BE2C (cell line): ENCODE measurements at regions not wholly inside any gene's neighbourhood (a gene's known extent, or its start where the extent isn't known, plus 50 kb on each side); places are given as distances from the start of the nearest gene placed in this dataset.

Experiments used
- DNase-seq: peaks from one replicate; pipeline ENCODE4 v3.0.0-alpha.2; 2020
- H3K27me3 ChIP-seq: fragments of 250-450 bp; sonication (Bioruptor Pico); 2 replicates; pipeline ENCODE4 v1.5.1; 2020; ENCODE audit warnings: mild to moderate bottlenecking
- H3K36me3 ChIP-seq: fragments of 250-450 bp; sonication (Bioruptor Pico); 2 replicates; pipeline ENCODE4 v1.5.1; 2020; ENCODE audit warnings: mild to moderate bottlenecking
- H3K4me1 ChIP-seq: fragments of 250-450 bp; sonication (Bioruptor Pico); 2 replicates; pipeline ENCODE4 v1.5.1; 2020
- H3K4me3 ChIP-seq: 2 replicates; pipeline ENCODE4 v1.5.1; 2011; ENCODE audit warnings: low read depth, low read length
- H3K9me3 ChIP-seq: fragments of 250-450 bp; sonication (Bioruptor Pico); 2 replicates; pipeline ENCODE4 v1.5.1; 2020
- TF ChIP-seq, protein P1 (sequence below): IDR thresholded peaks from 2 replicates; pipeline ENCODE4 v1.5.1; 2012; ENCODE audit warnings: mild to moderate bottlenecking, low read depth, low read length

GRCh38 chr10:3016016-3016415 lies 51.3 kb upstream of the PFKP start:
- DNase-seq: no peak
- H3K4me1 ChIP-seq: no peaks in the 10 kb centered on the region
- H3K27me3 ChIP-seq: no peaks in the 10 kb centered on the region
- no peaks in the 10 kb centered on the region for H3K36me3 ChIP-seq
- TF ChIP-seq, protein P1, sequence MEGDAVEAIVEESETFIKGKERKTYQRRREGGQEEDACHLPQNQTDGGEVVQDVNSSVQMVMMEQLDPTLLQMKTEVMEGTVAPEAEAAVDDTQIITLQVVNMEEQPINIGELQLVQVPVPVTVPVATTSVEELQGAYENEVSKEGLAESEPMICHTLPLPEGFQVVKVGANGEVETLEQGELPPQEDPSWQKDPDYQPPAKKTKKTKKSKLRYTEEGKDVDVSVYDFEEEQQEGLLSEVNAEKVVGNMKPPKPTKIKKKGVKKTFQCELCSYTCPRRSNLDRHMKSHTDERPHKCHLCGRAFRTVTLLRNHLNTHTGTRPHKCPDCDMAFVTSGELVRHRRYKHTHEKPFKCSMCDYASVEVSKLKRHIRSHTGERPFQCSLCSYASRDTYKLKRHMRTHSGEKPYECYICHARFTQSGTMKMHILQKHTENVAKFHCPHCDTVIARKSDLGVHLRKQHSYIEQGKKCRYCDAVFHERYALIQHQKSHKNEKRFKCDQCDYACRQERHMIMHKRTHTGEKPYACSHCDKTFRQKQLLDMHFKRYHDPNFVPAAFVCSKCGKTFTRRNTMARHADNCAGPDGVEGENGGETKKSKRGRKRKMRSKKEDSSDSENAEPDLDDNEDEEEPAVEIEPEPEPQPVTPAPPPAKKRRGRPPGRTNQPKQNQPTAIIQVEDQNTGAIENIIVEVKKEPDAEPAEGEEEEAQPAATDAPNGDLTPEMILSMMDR: no peak
- no peaks in the 10 kb centered on the region for H3K9me3 ChIP-seq
- no peak overlapping the region for H3K4me3 ChIP-seq

DNA sequence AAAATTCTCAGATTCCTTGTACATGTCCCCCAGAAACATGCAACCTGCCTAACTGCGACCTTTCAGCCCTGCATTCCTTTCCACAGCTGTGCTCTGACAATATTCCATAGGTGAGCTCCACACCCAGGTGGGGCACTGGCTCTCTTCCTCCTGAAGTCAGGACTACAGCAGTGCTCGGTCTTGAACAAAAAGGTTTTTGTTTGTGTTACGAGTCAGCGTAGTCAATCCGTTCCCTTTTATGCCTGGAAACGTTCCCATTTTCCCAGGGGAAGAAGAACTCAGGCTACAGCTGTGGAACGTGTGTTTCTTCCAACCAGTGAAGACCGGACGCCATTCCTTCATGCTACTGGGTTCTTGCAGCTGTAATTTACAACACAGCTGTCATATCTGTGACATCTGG lies 52.4 kb upstream of the PFKP start:
- Histone ChIP-seq H3K4me1 (no peaks in the 10 kb centered on the region), H3K9me3 (no peaks in the 10 kb centered on the region), H3K4me3 (no peak overlapping the region), H3K27me3 (no peaks in the 10 kb centered on the region), H3K36me3 (no peaks in the 10 kb centered on the region)
- no peak for DNase-seq
- TF ChIP-seq, protein P1: no peak

DNA sequence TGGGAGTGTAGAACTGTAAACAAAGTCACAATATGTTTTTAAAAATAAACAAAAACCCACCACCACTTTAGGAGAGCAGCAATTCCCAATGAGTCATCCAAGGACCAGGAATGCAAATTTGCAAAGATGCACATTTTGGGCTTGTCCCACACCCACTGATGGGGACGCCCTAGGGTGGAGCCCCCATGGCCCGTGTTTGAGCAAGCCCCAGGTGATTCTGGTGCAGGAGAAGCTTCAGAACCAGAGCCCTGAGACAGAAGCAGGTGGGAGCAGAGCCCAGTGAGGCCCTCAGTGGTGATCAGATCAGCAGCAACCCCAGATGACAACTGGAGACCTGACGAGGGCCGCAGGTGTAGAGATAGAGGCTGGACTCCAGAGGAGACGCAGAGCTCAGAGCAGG lies 55.1 kb upstream of the PFKP start:
- Histone ChIP-seq H3K27me3 (no peaks in the 10 kb centered on the region), H3K4me1 (no peaks in the 10 kb centered on the region)
- TF ChIP-seq, protein P1: no peak

DNA sequence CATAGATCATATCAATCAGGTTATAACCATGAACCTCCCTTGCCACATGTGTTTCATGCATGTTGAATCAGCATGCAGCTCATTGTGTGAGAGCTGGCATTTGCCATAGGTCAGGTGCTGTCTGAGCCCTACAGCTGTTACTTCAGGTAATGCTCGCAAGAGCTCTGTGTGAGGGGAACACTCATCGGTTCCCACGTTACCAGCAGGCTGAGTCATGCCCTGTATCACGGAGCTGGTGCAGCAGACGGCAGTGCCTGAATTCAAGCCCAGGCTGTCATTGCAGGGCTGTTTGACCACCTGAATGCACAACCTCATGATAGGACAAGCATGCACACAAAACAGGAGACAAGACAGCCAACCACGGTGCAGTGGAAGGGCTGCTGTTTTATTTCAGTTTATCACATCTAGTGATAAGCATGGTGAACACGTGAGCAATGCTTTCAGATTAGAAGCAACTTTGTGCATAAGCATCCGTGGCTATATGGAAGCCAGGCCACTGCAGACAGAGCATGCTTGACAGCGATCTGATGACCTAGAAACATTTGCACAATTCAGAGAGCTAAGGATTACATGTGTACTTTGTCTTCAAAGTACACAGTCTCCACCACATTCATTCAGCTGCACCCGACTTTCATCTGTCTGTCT lies 56.4 kb upstream of the PFKP start:
- no peaks in the 10 kb centered on the region for H3K9me3 ChIP-seq
- TF ChIP-seq, protein P1: no peak
- no peaks in the 10 kb centered on the region for H3K36me3 ChIP-seq
- DNase-seq: no peak
- H3K27me3 ChIP-seq: no peaks in the 10 kb centered on the region
- H3K4me1 ChIP-seq: no peaks in the 10 kb centered on the region
- no peak overlapping the region for H3K4me3 ChIP-seq

More for the DNA sequence above, 55.1 kb upstream of the PFKP start:
- Histone ChIP-seq H3K4me3 (no peak overlapping the region), H3K36me3 (no peaks in the 10 kb centered on the region), H3K9me3 (no peaks in the 10 kb centered on the region)
- no peak for DNase-seq

DNA sequence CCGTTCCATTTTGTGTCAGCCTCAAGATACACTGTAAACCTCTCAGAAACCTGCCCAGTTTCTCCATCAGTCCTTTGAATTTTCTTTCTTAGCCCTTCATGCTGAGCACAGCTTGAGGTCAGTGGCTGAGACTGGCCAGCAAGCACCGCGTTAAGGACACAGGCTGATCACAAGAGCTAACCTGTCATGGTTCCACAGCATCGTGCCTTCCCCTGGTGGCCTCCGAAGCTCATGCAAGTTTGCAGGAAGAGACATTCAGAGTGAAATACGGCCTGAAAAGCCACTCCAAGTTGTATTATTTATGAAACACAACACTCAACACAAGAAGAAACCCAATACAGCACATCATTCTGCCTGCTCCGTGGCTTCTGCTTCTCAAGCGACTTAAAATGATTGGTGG lies 57.0 kb upstream of the PFKP start:
- Histone ChIP-seq H3K4me3 (no peak overlapping the region), H3K9me3 (no peaks in the 10 kb centered on the region), H3K27me3 (no peaks in the 10 kb centered on the region), H3K36me3 (no peaks in the 10 kb centered on the region), H3K4me1 (no peaks in the 10 kb centered on the region)
- DNase-seq: no peak
- TF ChIP-seq, protein P1: no peak

DNA sequence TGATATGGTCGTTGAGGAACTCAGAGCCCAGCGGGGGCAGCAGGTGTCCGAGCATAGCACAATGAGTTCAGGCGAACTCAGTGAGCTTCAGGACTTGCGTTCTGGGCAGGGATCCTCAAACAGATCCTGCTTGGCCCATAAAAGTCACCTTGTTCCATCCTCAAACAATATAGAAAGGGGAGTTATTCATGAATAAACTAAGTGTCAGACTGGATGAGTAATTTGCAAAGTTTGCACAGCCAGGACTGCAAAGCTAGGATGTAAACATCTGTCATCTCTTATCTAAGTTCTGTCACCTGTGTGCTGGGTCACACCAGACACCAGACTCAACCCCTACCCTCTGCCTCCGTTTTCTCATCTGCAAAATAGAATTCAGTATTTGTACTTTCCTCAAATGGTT lies 58.0 kb upstream of the PFKP start:
- Histone ChIP-seq H3K9me3 (no peaks in the 10 kb centered on the region), H3K27me3 (no peaks in the 10 kb centered on the region)
- TF ChIP-seq, protein P1: no peak

More for the DNA sequence above, 58.0 kb upstream of the PFKP start:
- Histone ChIP-seq H3K36me3 (no peaks in the 10 kb centered on the region), H3K4me3 (no peak overlapping the region), H3K4me1 (no peaks in the 10 kb centered on the region)
- no peak for DNase-seq
